HepG2 (cell line): ENCODE measurements at regions not wholly inside any gene's neighbourhood (a gene's known extent, or its start where the extent isn't known, plus 50 kb on each side); places are given as distances from the start of the nearest gene placed in this dataset.
A peak's percentile ranks its signal among the peaks of the same experiment; 100 is the strongest.

Source experiments
- ATAC-seq: fragments of 200-7000 bp; cut with Tn5 transposase; 3 replicates; pipeline ENCODE4 v1.9.1; 2020; ENCODE audit warnings: mild to moderate bottlenecking, moderate library complexity
- BruUV-seq: library from RNA; stranded (reverse); fragments of 400-500 nt; replicated peaks from 2 replicates; lab custom pipeline; 2021; lab: Mats Ljungman, UMichigan
- CTCF ChIA-PET: fragments of 300-600 bp; formaldehyde crosslinking; extraction: SDS; loops from one replicate; lab custom pipeline; 2021; ENCODE audit warnings: low total read pairs, inconsistent platforms, low intra/inter-chr PET ratio; lab: Yijun Ruan, JAX
- POLR2A ChIA-PET: fragments of 350-600 bp; sonication (Branson Sonifier 250); formaldehyde crosslinking; loops from one replicate; lab custom pipeline; 2020; ENCODE audit warnings: antibody characterized with exemption, inconsistent platforms; lab: Yijun Ruan, JAX
- DNase-seq: peaks from one replicate; pipeline ENCODE4 v3.0.0-alpha.2; 2015; ENCODE audit warnings: low spot score
- FAIRE-seq: peaks from 3 replicates; lab custom pipeline; 2011; peaks lifted over from hg19 to GRCh38; lab: Jason Lieb, UNC
- H2AFZ ChIP-seq: one replicate; pipeline ENCODE4 v1.6.1; 2011; ENCODE audit warnings: low read length, inconsistent platforms
- H3K27ac ChIP-seq: fragments of 300-600 bp; 3 replicates; pipeline ENCODE4 v1.8.0; 2011; ENCODE audit warnings: mixed run types, mild to moderate bottlenecking, mixed read lengths, low read length, inconsistent platforms; ENCODE audit not compliant: insufficient read depth; ENCODE audit errors: extremely low read length
- H3K27me3 ChIP-seq, 2 experiments: fragments of 200-600 bp in 1 of 2; 2 replicates in 1 of 2; 3 replicates in 1 of 2; pipeline versions ENCODE4 v1.6.0 to v1.8.0; 2011; ENCODE audit warnings: low read length in 2 of 2, mild to moderate bottlenecking in 2 of 2, moderate library complexity in 2 of 2, inconsistent platforms in 1 of 2; ENCODE audit not compliant: insufficient read depth in 2 of 2, control insufficient read depth in 1 of 2
- H3K36me3 ChIP-seq, 2 experiments: fragments of 200-600 bp in 1 of 2; replicated peaks in 1 of 2; 2 replicates in 1 of 2; 3 replicates in 1 of 2; pipeline versions ENCODE4 v1.5.1 to v1.8.0; 2011; ENCODE audit warnings: low read length in 2 of 2, inconsistent platforms in 1 of 2; ENCODE audit not compliant: insufficient read depth in 2 of 2, control insufficient read depth in 1 of 2
- H3K4me1 ChIP-seq: 2 replicates; pipeline ENCODE4 v1.5.1; 2012; ENCODE audit warnings: low read length, inconsistent platforms; ENCODE audit not compliant: insufficient read depth
- H3K4me2 ChIP-seq: 2 replicates; pipeline ENCODE4 v1.6.0; 2011; ENCODE audit warnings: low read depth, low read length, inconsistent platforms
- H3K4me3 ChIP-seq, 3 experiments: fragments of 200-600 bp in 1 of 3; sonication (generic), shearing (Covaris generic) in 1 of 3; replicated peaks in 1 of 3; 2 replicates each; pipeline ENCODE4 v1.5.1; 2011 to 2016; ENCODE audit warnings: low read length in 3 of 3, inconsistent platforms in 2 of 3, low read depth in 2 of 3, mild to moderate bottlenecking in 2 of 3, control low read depth in 1 of 3, mixed read lengths in 1 of 3; ENCODE audit not compliant: insufficient read depth in 1 of 3
- H3K79me2 ChIP-seq: one replicate; pipeline ENCODE4 v1.6.1; 2011; ENCODE audit warnings: low read length, inconsistent platforms; ENCODE audit not compliant: insufficient read depth
- H3K9ac ChIP-seq: 2 replicates; pipeline ENCODE4 v1.6.0; 2011; ENCODE audit warnings: mild to moderate bottlenecking, low read depth, low read length, inconsistent platforms; ENCODE audit not compliant: insufficient read depth
- H3K9me3 ChIP-seq: 2 replicates; pipeline ENCODE4 v1.5.1; 2012; ENCODE audit warnings: mild to moderate bottlenecking, low read length
- H4K20me1 ChIP-seq: 2 replicates; pipeline ENCODE4 v1.6.0; 2011; ENCODE audit warnings: inconsistent platforms, mild to moderate bottlenecking, low read length, moderate library complexity; ENCODE audit not compliant: insufficient read depth
- ATF3 ChIP-seq: sonication (generic); formaldehyde crosslinking; IDR thresholded peaks from 2 replicates; pipeline ENCODE4 v1.4.0; 2020; ENCODE audit warnings: missing genetic modification reagents
- KLF9 ChIP-seq: IDR thresholded peaks from 2 replicates; pipeline ENCODE4 v1.6.1; 2016; ENCODE audit warnings: low read depth
- NONO ChIP-seq, 2 experiments: fragments of 450-650 bp in 1 of 2; sonication (generic) in 1 of 2; formaldehyde crosslinking in 1 of 2; IDR thresholded peaks in 1 of 2; conservative IDR thresholded peaks in 1 of 2; 2 replicates each; pipeline versions ENCODE4 v1.6.1 to v1.8.0; 2017 to 2022; ENCODE audit warnings: mild to moderate bottlenecking in 1 of 2, missing genetic modification reagents in 1 of 2, moderate library complexity in 1 of 2
- SIN3B ChIP-seq: fragments of 150-350 bp; IDR thresholded peaks from 2 replicates; pipeline ENCODE4 v1.6.1; 2014; ENCODE audit warnings: low read length
- TEAD3 ChIP-seq: optimal IDR thresholded peaks from 2 replicates; pipeline ENCODE3; 2016; ENCODE audit warnings: borderline replicate concordance
- U2AF1 ChIP-seq: fragments of 200-400 bp; formaldehyde crosslinking; optimal IDR thresholded peaks from 2 replicates; pipeline ENCODE3; 2017; ENCODE audit warnings: mild to moderate bottlenecking, low read depth, low read length
- ZBTB14 ChIP-seq: sonication (generic); formaldehyde crosslinking; IDR thresholded peaks from 2 replicates; pipeline ENCODE4 v1.4.0; 2020; ENCODE audit warnings: missing genetic modification reagents
- ZNF33B ChIP-seq: sonication (generic); formaldehyde crosslinking; IDR thresholded peaks from 2 replicates; pipeline ENCODE4 v1.5.1; 2020; ENCODE audit warnings: mild to moderate bottlenecking, missing genetic modification reagents
- ZNF713 ChIP-seq: sonication (generic); formaldehyde crosslinking; IDR thresholded peaks from 2 replicates; pipeline ENCODE4 v1.4.0; 2020; ENCODE audit warnings: mild to moderate bottlenecking, missing genetic modification reagents
- ZNF740 ChIP-seq: sonication (generic); formaldehyde crosslinking; IDR thresholded peaks from 2 replicates; pipeline ENCODE4 v1.4.0; 2020; ENCODE audit warnings: missing genetic modification reagents
- ZNF773 ChIP-seq: sonication (generic); formaldehyde crosslinking; IDR thresholded peaks from 2 replicates; pipeline ENCODE4 v1.4.0; 2020; ENCODE audit warnings: missing genetic modification reagents, borderline replicate concordance
- WGBS: methylation state at CpG from one replicate; pipeline ENCODE4 v1.1.6; 2017; ENCODE audit warnings: low lambda C conversion rate; 5-methylcytosine and 5-hydroxymethylcytosine counted together
- in situ Hi-C: cut with HindIII; loops from 2 replicates; pipeline ENCODE4 v1.10.0; 2017; ENCODE audit warnings: low pct_unique_long_range_greater_than_20kb; ENCODE audit not compliant: extremely low pct_ligation_motif_present
- intact Hi-C: fragments of 100-400 bp; cut with micrococcal nuclease; formaldehyde crosslinking; loops from one replicate; pipeline ENCODE4 v1.10.0; 2022; ENCODE audit not compliant: unreplicated experiment
- TF ChIP-seq, protein P1 (sequence below): sonication (generic); formaldehyde crosslinking; IDR thresholded peaks from 2 replicates; pipeline ENCODE4 v1.4.0; 2020; ENCODE audit warnings: missing genetic modification reagents

GRCh38 chr2:35989040-35989439 lies 366.5 kb upstream of the CRIM1 start:
- Histone ChIP-seq H3K27ac (no peak overlapping the region), H2AFZ (no peak overlapping the region), H3K4me1 (peaks cover 18% of the 10 kb centered on the region), H3K9me3 (0 out of 2 replicates have a peak, but pooled peaks cover 3% of the 10 kb centered on the region), H3K4me3 (peak overlapping the region in 2 of 3 experiments; percentile 6 to 12; a peak in 1 of 6 replicates), H4K20me1 (no peaks in the 10 kb centered on the region), H3K9ac (no peak overlapping the region), H3K36me3 (no peaks in the 10 kb centered on the region)
- intact Hi-C loops (no loop called here), in situ Hi-C loops (no loop called here)
- BruUV-seq, result no TSS peak
- no peak for DNase-seq
- FAIRE-seq, result peak; percentile 30
- CTCF ChIA-PET, result no interaction called here
- TF ChIP-seq ATF3 (no peak), TEAD3 (no peak), ZBTB14 (CRISPR knock-in tag) (no peak), ZNF33B (CRISPR knock-in tag) (no peak)
- TF ChIP-seq, all 625 proteins: peak for 0
- H3K4me2 ChIP-seq, result peak overlapping the region; percentile 38; the same call in 1 of the 2 replicates
- POLR2A ChIA-PET, result no interaction called here
- ATAC-seq, result peak; percentile 58
- no peaks in the 10 kb centered on the region for H3K27me3 ChIP-seq
- H3K79me2 ChIP-seq, result no peaks in the 10 kb centered on the region

DNA sequence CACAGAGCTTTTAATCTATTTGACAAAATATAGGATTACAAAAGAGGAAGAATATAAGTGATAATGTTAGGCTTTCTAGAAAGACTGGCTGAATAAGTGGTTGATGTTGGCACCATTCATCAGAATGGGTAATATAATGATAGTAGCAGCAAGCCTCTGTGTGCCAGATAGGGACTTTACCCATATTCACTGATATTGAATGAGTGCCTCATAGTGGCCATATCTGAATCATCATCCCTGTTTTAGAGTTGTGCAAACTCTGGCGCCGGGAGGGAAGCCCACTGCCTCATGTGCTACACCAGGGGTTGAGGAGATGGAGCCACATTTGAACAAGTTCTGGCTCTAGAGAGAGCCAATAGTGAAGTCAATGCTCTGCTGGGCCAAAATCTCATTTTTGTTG lies 368.7 kb upstream of the CRIM1 start:
- Histone ChIP-seq H2AFZ (no peak overlapping the region), H3K9me3 (0 out of 2 replicates have a peak, but pooled peaks cover 3% of the 10 kb centered on the region), H3K9ac (no peak overlapping the region), H3K4me3 (no peak overlapping the region), H3K4me1 (peaks cover 18% of the 10 kb centered on the region), H3K36me3 (no peaks in the 10 kb centered on the region), H4K20me1 (no peaks in the 10 kb centered on the region), H3K4me2 (no peak overlapping the region), H3K79me2 (no peaks in the 10 kb centered on the region), H3K27me3 (no peaks in the 10 kb centered on the region), H3K27ac (no peak overlapping the region)
- in situ Hi-C loops, result no loop called here
- ATAC-seq (no peak), FAIRE-seq (no peak), DNase-seq (no peak)
- intact Hi-C loops, result no loop called here
- no TSS peak for BruUV-seq
- POLR2A ChIA-PET, result no interaction called here
- CTCF ChIA-PET, result no interaction called here
- 76% methylated on average over 2 of the region's 2 CpGs for WGBS
- TF ChIP-seq U2AF1 (no peak), KLF9 (CRISPR knock-in tag) (no peak), SIN3B (no peak), ZNF740 (CRISPR knock-in tag) (no peak), ZNF713 (CRISPR knock-in tag) (no peak), ZNF773 (CRISPR knock-in tag) (no peak), NONO (IDR thresholded peaks at IDR 0.05) (no peak), NONO (CRISPR knock-in tag; conservative IDR thresholded peaks at IDR 0.05) (no peak)
- TF ChIP-seq, protein P1, sequence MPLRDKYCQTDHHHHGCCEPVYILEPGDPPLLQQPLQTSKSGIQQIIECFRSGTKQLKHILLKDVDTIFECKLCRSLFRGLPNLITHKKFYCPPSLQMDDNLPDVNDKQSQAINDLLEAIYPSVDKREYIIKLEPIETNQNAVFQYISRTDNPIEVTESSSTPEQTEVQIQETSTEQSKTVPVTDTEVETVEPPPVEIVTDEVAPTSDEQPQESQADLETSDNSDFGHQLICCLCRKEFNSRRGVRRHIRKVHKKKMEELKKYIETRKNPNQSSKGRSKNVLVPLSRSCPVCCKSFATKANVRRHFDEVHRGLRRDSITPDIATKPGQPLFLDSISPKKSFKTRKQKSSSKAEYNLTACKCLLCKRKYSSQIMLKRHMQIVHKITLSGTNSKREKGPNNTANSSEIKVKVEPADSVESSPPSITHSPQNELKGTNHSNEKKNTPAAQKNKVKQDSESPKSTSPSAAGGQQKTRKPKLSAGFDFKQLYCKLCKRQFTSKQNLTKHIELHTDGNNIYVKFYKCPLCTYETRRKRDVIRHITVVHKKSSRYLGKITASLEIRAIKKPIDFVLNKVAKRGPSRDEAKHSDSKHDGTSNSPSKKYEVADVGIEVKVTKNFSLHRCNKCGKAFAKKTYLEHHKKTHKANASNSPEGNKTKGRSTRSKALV (CRISPR knock-in tag), result no peak
